ENCODE measurements at regions not wholly inside any gene's neighbourhood (a gene's known extent, or its start where the extent isn't known, plus 50 kb on each side); places are given as distances from the start of the nearest gene placed in this dataset.
"Not testable (repeated sequence)": the region's sequence is repeated elsewhere in the genome, so short reads cannot be mapped to it uniquely, and the experiment has no call there.

GRCh38 chr4:116275006-116275405 lies 810.4 kb downstream of the TRAM1L1 start:
- no peak for DNase-seq

- no peak for DNase-seq
Measured at GRCh38 chr4:116272336-116272735, 813.0 kb downstream of the TRAM1L1 start.

GRCh38 chr4:116260931-116261330 lies 824.4 kb downstream of the TRAM1L1 start:
- DNase-seq = not testable (repeated sequence)

- DNase-seq = no peak
Measured at GRCh38 chr4:116244771-116245170, 840.6 kb downstream of the TRAM1L1 start.

GRCh38 chr4:116243431-116243830 lies 841.9 kb downstream of the TRAM1L1 start:
- DNase-seq = no peak

GRCh38 chr4:116233971-116234370 lies 851.4 kb downstream of the TRAM1L1 start:
- DNase-seq = no peak

- DNase-seq = not testable (repeated sequence)
Measured at GRCh38 chr4:116231999-116232398, 853.4 kb downstream of the TRAM1L1 start.

GRCh38 chr4:116229420-116229819 lies 856.0 kb downstream of the TRAM1L1 start:
- DNase-seq = no peak

- no peak for DNase-seq
Measured at GRCh38 chr4:116223040-116223732, 862.2 kb downstream of the TRAM1L1 start.

GRCh38 chr4:116217781-116218180 lies 867.6 kb downstream of the TRAM1L1 start:
- no peak for DNase-seq

- DNase-seq = no peak
Measured at GRCh38 chr4:116215622-116216021, 869.8 kb downstream of the TRAM1L1 start.

GRCh38 chr4:116202524-116202923 lies 882.9 kb downstream of the TRAM1L1 start:
- no peak for DNase-seq

- DNase-seq = no peak
Measured at GRCh38 chr4:116197317-116197809, 888.0 kb downstream of the TRAM1L1 start.

GRCh38 chr4:116183241-116183640 lies 902.1 kb downstream of the TRAM1L1 start:
- DNase-seq = no peak

GRCh38 chr4:116180157-116180601 lies 905.2 kb downstream of the TRAM1L1 start:
- DNase-seq = no peak

- not testable (repeated sequence) for DNase-seq
Measured at GRCh38 chr4:116151371-116151770, 934.0 kb downstream of the TRAM1L1 start.

GRCh38 chr4:116150152-116150551 lies 935.2 kb downstream of the TRAM1L1 start:
- DNase-seq = no peak

- DNase-seq = no peak
Measured at GRCh38 chr4:116143198-116143597, 942.2 kb downstream of the TRAM1L1 start.

GRCh38 chr4:116132946-116133345 lies 952.4 kb downstream of the TRAM1L1 start:
- DNase-seq = no peak

- no peak for DNase-seq
Measured at GRCh38 chr4:116126794-116127193, 958.6 kb downstream of the TRAM1L1 start.

- DNase-seq = no peak
Measured at GRCh38 chr4:116122124-116122523, 963.3 kb downstream of the TRAM1L1 start.

GRCh38 chr4:116118221-116118620 lies 967.2 kb downstream of the TRAM1L1 start:
- no peak for DNase-seq

GRCh38 chr4:116112861-116113260 lies 972.5 kb downstream of the TRAM1L1 start:
- DNase-seq = not testable (repeated sequence)

GRCh38 chr4:116110713-116111112 lies 974.7 kb downstream of the TRAM1L1 start:
- no peak for DNase-seq

GRCh38 chr4:116108606-116109005 lies 976.8 kb downstream of the TRAM1L1 start:
- DNase-seq = no peak

All from activated CD8-positive, alpha-beta memory T cell treated with anti-CD3 and anti-CD28 coated beads for 24 hours (primary cell).